H1 (cell line): ENCODE measurements at regions not wholly inside any gene's neighbourhood (a gene's known extent, or its start where the extent isn't known, plus 50 kb on each side); places are given as distances from the start of the nearest gene placed in this dataset.
"Not testable (repeated sequence)": the region's sequence is repeated elsewhere in the genome, so short reads cannot be mapped to it uniquely, and the experiment has no call there.

Experiments
- CTCF ChIA-PET: fragments of 300-600 bp; sonication (Branson Sonifier 250); formaldehyde crosslinking; loops from one replicate; lab custom pipeline; 2021; ENCODE audit not compliant: partially characterized antibody; lab: Charles Lee
- POLR2A ChIA-PET: fragments of 300-600 bp; sonication (Branson Sonifier 250); formaldehyde crosslinking; loops from one replicate; lab custom pipeline; 2021; ENCODE audit warnings: inconsistent platforms; ENCODE audit not compliant: partially characterized antibody; lab: Charles Lee
- DNase-seq, 2 experiments: peaks; one replicate each; pipeline versions ENCODE4 v3.0.0 to v3.0.0-alpha.2; 2010 to 2022; ENCODE audit warnings: low spot score in 2 of 2, low read depth in 1 of 2, mixed read lengths in 1 of 2
- FAIRE-seq: peaks from 2 replicates; lab custom pipeline; 2011; peaks lifted over from hg19 to GRCh38; lab: Jason Lieb, UNC
- H2AFZ ChIP-seq: 2 replicates; pipeline ENCODE4 v1.8.1; 2012; ENCODE audit warnings: low read length, inconsistent platforms
- H2AK5ac ChIP-seq: 2 replicates; pipeline ENCODE4 v1.6.1; 2013; ENCODE audit warnings: low read depth, low read length
- H2BK120ac ChIP-seq: replicated peaks from 2 replicates; pipeline ENCODE3; 2013; ENCODE audit warnings: low read depth, low read length, inconsistent platforms
- H2BK12ac ChIP-seq: 2 replicates; pipeline ENCODE4 v1.6.1; 2013; ENCODE audit warnings: low read depth, low read length
- H2BK15ac ChIP-seq: 2 replicates; pipeline ENCODE4 v1.6.1; 2013; ENCODE audit warnings: low read length
- H2BK20ac ChIP-seq: 2 replicates; pipeline ENCODE4 v1.6.1; 2013; ENCODE audit warnings: low read length
- H2BK5ac ChIP-seq: 2 replicates; pipeline ENCODE4 v1.6.1; 2013; ENCODE audit warnings: low read depth, low read length
- H3K14ac ChIP-seq: 2 replicates; pipeline ENCODE4 v1.6.1; 2013; ENCODE audit warnings: inconsistent platforms; ENCODE audit not compliant: insufficient read length
- H3K18ac ChIP-seq: 2 replicates; pipeline ENCODE4 v1.6.1; 2013; ENCODE audit warnings: low read length; ENCODE audit errors: extremely low read depth
- H3K23ac ChIP-seq: 2 replicates; pipeline ENCODE4 v1.6.1; 2013; ENCODE audit warnings: inconsistent platforms; ENCODE audit not compliant: insufficient read length
- H3K23me2 ChIP-seq: 2 replicates; pipeline ENCODE4 v1.6.1; 2013; ENCODE audit warnings: low read depth, low read length
- H3K27ac ChIP-seq: 2 replicates; pipeline ENCODE4 v1.6.1; 2011; ENCODE audit warnings: low read depth, low read length, inconsistent platforms
- H3K27me3 ChIP-seq, 4 experiments: replicated peaks in 1 of 4; 1 replicate in 1 of 4; 2 replicates in 3 of 4; pipeline versions ENCODE4 v1.6.1 to v1.8.1; 2011 to 2013; ENCODE audit warnings: low read length in 3 of 4, mild to moderate bottlenecking in 3 of 4, inconsistent platforms in 2 of 4, mixed read lengths in 2 of 4, moderate library complexity in 1 of 4; ENCODE audit not compliant: control insufficient read depth in 3 of 4, insufficient read depth in 3 of 4; ENCODE audit errors: extremely low read depth in 1 of 4
- H3K36me3 ChIP-seq, 4 experiments: 2 replicates each; pipeline versions ENCODE4 v1.6.1 to v1.8.1; 2011 to 2013; ENCODE audit warnings: mild to moderate bottlenecking in 4 of 4, low read length in 3 of 4, moderate library complexity in 2 of 4, control low read depth in 1 of 4, inconsistent platforms in 1 of 4; ENCODE audit not compliant: insufficient read depth in 4 of 4, control insufficient read depth in 2 of 4
- H3K4ac ChIP-seq: replicated peaks from 2 replicates; pipeline ENCODE3; 2013; ENCODE audit warnings: low read length, low read depth, mixed read lengths, inconsistent platforms; ENCODE audit not compliant: insufficient read length
- H3K4me1 ChIP-seq, 4 experiments: replicated peaks in 1 of 4; 1 replicate in 1 of 4; 2 replicates in 3 of 4; pipeline versions ENCODE4 v1.6.1 to v1.8.1; 2011 to 2013; ENCODE audit warnings: low read length in 3 of 4, inconsistent platforms in 2 of 4, mixed read lengths in 1 of 4; ENCODE audit not compliant: insufficient read depth in 4 of 4, control insufficient read depth in 3 of 4
- H3K4me2 ChIP-seq, 2 experiments: 2 replicates each; pipeline versions ENCODE4 v1.6.1 to v1.8.1; 2011 to 2013; ENCODE audit warnings: low read depth in 2 of 2, low read length in 2 of 2, control low read depth in 1 of 2, inconsistent platforms in 1 of 2, mild to moderate bottlenecking in 1 of 2; ENCODE audit not compliant: insufficient read depth in 1 of 2
- H3K4me3 ChIP-seq, 4 experiments: fragments of 200-600, 300-600 bp in 1 of 4; sonication (generic), shearing (Covaris generic), sonication (Bioruptor Twin) in 1 of 4; 2 replicates each; pipeline versions ENCODE4 v1.5.1 to v1.8.1; 2011 to 2016; ENCODE audit warnings: low read length in 4 of 4, low read depth in 3 of 4, control low read depth in 2 of 4, inconsistent platforms in 2 of 4, mild to moderate bottlenecking in 2 of 4, mixed read lengths in 1 of 4, moderate library complexity in 1 of 4; ENCODE audit not compliant: insufficient read depth in 2 of 4; ENCODE audit errors: extremely low read depth in 1 of 4
- H3K56ac ChIP-seq: replicated peaks from 2 replicates; pipeline ENCODE3; 2013; ENCODE audit warnings: low read depth, mild to moderate bottlenecking, mixed read lengths, low read length, inconsistent platforms; ENCODE audit not compliant: insufficient read length
- H3K79me1 ChIP-seq: 2 replicates; pipeline ENCODE4 v1.6.1; 2013; ENCODE audit warnings: low read depth, low read length, control low read depth
- H3K79me2 ChIP-seq, 2 experiments: 2 replicates each; pipeline versions ENCODE4 v1.6.1 to v1.8.1; 2012 to 2013; ENCODE audit warnings: low read length in 2 of 2, mild to moderate bottlenecking in 2 of 2, inconsistent platforms in 1 of 2; ENCODE audit not compliant: insufficient read depth in 2 of 2, control insufficient read depth in 1 of 2
- H3K9ac ChIP-seq, 4 experiments: replicated peaks in 1 of 4; 1 replicate in 1 of 4; 2 replicates in 3 of 4; pipeline versions ENCODE4 v1.6.1 to v1.8.1; 2011 to 2013; ENCODE audit warnings: low read depth in 3 of 4, low read length in 3 of 4, control low read depth in 2 of 4, mild to moderate bottlenecking in 2 of 4, moderate library complexity in 2 of 4, inconsistent platforms in 1 of 4; ENCODE audit errors: extremely low read depth in 1 of 4
- H3K9me3 ChIP-seq, 2 experiments: 2 replicates each; pipeline versions ENCODE4 v1.6.1 to v1.8.1; 2012 to 2013; ENCODE audit warnings: mild to moderate bottlenecking in 2 of 2, moderate library complexity in 2 of 2, control low read depth in 1 of 2, inconsistent platforms in 1 of 2, low read depth in 1 of 2, low read length in 1 of 2, mixed read lengths in 1 of 2; ENCODE audit not compliant: insufficient read depth in 2 of 2
- H4K20me1 ChIP-seq, 2 experiments: replicated peaks in 1 of 2; 2 replicates each; pipeline versions ENCODE3 to v1.8.1; 2011 to 2013; ENCODE audit warnings: inconsistent platforms in 2 of 2, low read length in 2 of 2, mild to moderate bottlenecking in 1 of 2; ENCODE audit not compliant: insufficient read depth in 2 of 2, control insufficient read depth in 1 of 2
- H4K5ac ChIP-seq: 2 replicates; pipeline ENCODE4 v1.6.1; 2013; ENCODE audit warnings: low read length, low read depth, mixed read lengths, inconsistent platforms; ENCODE audit not compliant: insufficient read length
- H4K8ac ChIP-seq: 2 replicates; pipeline ENCODE4 v1.8.0; 2013; ENCODE audit warnings: mild to moderate bottlenecking, moderate library complexity, low read length, inconsistent platforms; ENCODE audit not compliant: insufficient read depth; ENCODE audit errors: extremely low read depth
- H4K91ac ChIP-seq: replicated peaks from 2 replicates; pipeline ENCODE3; 2013; ENCODE audit warnings: low read length, mixed read lengths, inconsistent platforms; ENCODE audit not compliant: insufficient read length
- CHD1 ChIP-seq: IDR thresholded peaks from 2 replicates; pipeline ENCODE4 v1.6.1; 2012; ENCODE audit warnings: low read depth, low read length, improper control_type of control experiment
- FOSL1 ChIP-seq: IDR thresholded peaks from 2 replicates; pipeline ENCODE4 v1.6.1; 2011; ENCODE audit warnings: mild to moderate bottlenecking, low read depth, low read length, moderate library complexity; ENCODE audit not compliant: insufficient read depth
- KDM1A ChIP-seq: fragments of 200-600, 300-600 bp; sonication (generic); IDR thresholded peaks from 2 replicates; pipeline ENCODE4 v1.7.1; 2016; ENCODE audit warnings: mild to moderate bottlenecking, low read length, borderline replicate concordance
- NRF1 ChIP-seq: IDR thresholded peaks from 2 replicates; pipeline ENCODE4 v1.6.1; 2011; ENCODE audit warnings: mild to moderate bottlenecking, low read depth, low read length, improper control_type of control experiment
- POU5F1 ChIP-seq: IDR thresholded peaks from 2 replicates; pipeline ENCODE4 v1.6.1; 2011; ENCODE audit warnings: low read depth, mild to moderate bottlenecking, low read length, moderate library complexity
- RBBP5 ChIP-seq: IDR thresholded peaks from 2 replicates; pipeline ENCODE4 v1.7.1; 2012; ENCODE audit warnings: low read depth, mild to moderate bottlenecking, inconsistent platforms, low read length, moderate library complexity, borderline replicate concordance
- WGBS, 2 experiments: shearing (Covaris generic) in 1 of 2; methylation state at CpG; one replicate each; pipeline versions ENCODE4 v1.1.6 to v1.1.7; 2013 to 2015; ENCODE audit warnings: low lambda C conversion rate in 2 of 2, mixed read lengths in 2 of 2, inconsistent platforms in 1 of 2, low coverage in 1 of 2, missing lambda C conversion rate in 1 of 2; ENCODE audit not compliant: insufficient replicate concordance in 2 of 2, insufficient coverage in 1 of 2, insufficient read length in 1 of 2; ENCODE audit errors: extremely low coverage in 1 of 2, missing lambda C conversion rate in 1 of 2; 5-methylcytosine and 5-hydroxymethylcytosine counted together

GRCh38 chr3:153503873-153504272 lies 341.8 kb downstream of the RAP2B start:
- Histone ChIP-seq H3K23ac (no peak overlapping the region), H3K79me1 (no peaks in the 10 kb centered on the region)

GRCh38 chr3:153506205-153506604 lies 344.2 kb downstream of the RAP2B start:
- CTCF ChIA-PET, H4K8ac ChIP-seq, H2BK5ac ChIP-seq, H2BK20ac ChIP-seq, DNase-seq, H3K79me2 ChIP-seq, H3K56ac ChIP-seq, H3K4me3 ChIP-seq, H3K23me2 ChIP-seq, H3K23ac ChIP-seq, H2BK15ac ChIP-seq, H3K4me1 ChIP-seq, H3K27me3 ChIP-seq, H3K9ac ChIP-seq, H3K14ac ChIP-seq, H2BK12ac ChIP-seq, H4K5ac ChIP-seq, H3K79me1 ChIP-seq, H2AK5ac ChIP-seq, H3K36me3 ChIP-seq, POLR2A ChIA-PET, H3K4me2 ChIP-seq, H3K9me3 ChIP-seq, H3K27ac ChIP-seq, H3K4ac ChIP-seq, H4K20me1 ChIP-seq, H2AFZ ChIP-seq, H2BK120ac ChIP-seq, H4K91ac ChIP-seq, H3K18ac ChIP-seq, FAIRE-seq: not testable (repeated sequence)
- WGBS, 2 experiments, result 96% methylated on average over 7 of the region's 13 CpGs; no CpG with 5 or more reads in 1 of the 2 experiments

More at GRCh38 chr3:153503873-153504272, 341.8 kb downstream of the RAP2B start:
- no peaks in the 10 kb centered on the region for H3K36me3 ChIP-seq
- no peak overlapping the region for H4K5ac ChIP-seq
- ChIA-PET POLR2A (no interaction called here), CTCF (interaction anchor here (2.9 kb wide), 1 partner anchor 9 kb away, joined by 9 read pairs; no protein-coding TSS in a partner anchor)
- no peak overlapping the region for H3K27ac ChIP-seq
- H3K4ac ChIP-seq, result no peak overlapping the region
- TF ChIP-seq POU5F1, result no peak
- no peak for TF ChIP-seq CHD1
- no peak for TF ChIP-seq FOSL1
- TF ChIP-seq KDM1A, result no peak
- no peak for TF ChIP-seq RBBP5
- no peak for TF ChIP-seq NRF1
- no peak overlapping the region for H3K4me2 ChIP-seq
- no peak overlapping the region for H3K9ac ChIP-seq
- H3K14ac ChIP-seq, result no peak overlapping the region
- no peak overlapping the region for H4K8ac ChIP-seq
- no peaks in the 10 kb centered on the region for H3K23me2 ChIP-seq
- no peak overlapping the region for H2BK12ac ChIP-seq
- no peaks in the 10 kb centered on the region for H3K4me1 ChIP-seq
- no peaks in the 10 kb centered on the region for H3K27me3 ChIP-seq
- H4K20me1 ChIP-seq, result no peaks in the 10 kb centered on the region
- no peaks in the 10 kb centered on the region for H3K9me3 ChIP-seq
- H3K56ac ChIP-seq, result no peak overlapping the region
- H2AK5ac ChIP-seq, result no peak overlapping the region
- no peak overlapping the region for H4K91ac ChIP-seq
- no peak overlapping the region for H3K18ac ChIP-seq
- H2BK20ac ChIP-seq, result no peak overlapping the region
- FAIRE-seq (no peak), DNase-seq (no peak)
- no peak overlapping the region for H2BK15ac ChIP-seq
- no peaks in the 10 kb centered on the region for H3K79me2 ChIP-seq
- no peak overlapping the region for H2AFZ ChIP-seq
- H3K4me3 ChIP-seq, result no peak overlapping the region
- H2BK120ac ChIP-seq, result no peak overlapping the region
- WGBS, 2 experiments, result 93% methylated on average over 7 of the region's 7 CpGs; no CpG with 5 or more reads in 1 of the 2 experiments
- no peak overlapping the region for H2BK5ac ChIP-seq
